AG04449 (cell line): ENCODE measurements at regions not wholly inside any gene's neighbourhood (a gene's known extent, or its start where the extent isn't known, plus 50 kb on each side); places are given as distances from the start of the nearest gene placed in this dataset.

ENCODE experiments used
- CTCF ChIA-PET: fragments of 350-600 bp; formaldehyde crosslinking; extraction: SDS; loops from one replicate; lab custom pipeline; 2021; ENCODE audit warnings: antibody characterized with exemption; lab: Yijun Ruan, JAX
- POLR2A ChIA-PET: fragments of 400-600, 350-600 bp; formaldehyde crosslinking; extraction: SDS; loops from one replicate; lab custom pipeline; 2020; ENCODE audit warnings: antibody characterized with exemption, inconsistent platforms; lab: Yijun Ruan, JAX
- DNase-seq: peaks from one replicate; pipeline ENCODE4 v3.0.0-alpha.2; 2010; ENCODE audit warnings: low read depth, low spot score
- H3K4me3 ChIP-seq: 2 replicates; pipeline ENCODE4 v1.5.1; 2011; ENCODE audit warnings: low read depth, mild to moderate bottlenecking, control low read depth, low read length
- TF ChIP-seq, protein P1 (sequence below): IDR thresholded peaks from one replicate; pipeline ENCODE4 v1.5.1; 2011; ENCODE audit warnings: mild to moderate bottlenecking, moderate library complexity, low read length, control low read depth, inconsistent platforms; ENCODE audit not compliant: insufficient read depth; ENCODE audit errors: missing control alignments

DNA sequence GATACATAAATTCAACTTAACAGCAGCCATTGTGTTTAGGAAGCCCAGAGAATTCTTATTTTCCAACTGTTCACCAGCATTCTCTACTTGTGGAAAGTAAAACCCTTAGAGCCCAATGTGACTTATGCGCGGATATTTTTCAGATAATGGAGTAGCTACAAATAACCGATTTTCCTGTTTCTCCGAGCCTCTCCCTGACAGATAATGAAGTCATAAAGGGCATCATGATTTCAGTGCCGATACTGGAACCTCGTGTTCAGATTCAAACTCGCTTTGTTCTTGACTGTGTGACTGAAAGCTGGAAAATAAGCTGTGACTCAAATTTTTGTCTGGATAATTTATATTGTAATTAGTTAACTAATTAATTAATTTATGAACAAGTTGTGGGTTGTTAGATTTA, 228.2 kb downstream of the VAPA start:
- ChIA-PET CTCF (interaction anchor here (1.2 to 1.5 kb wide), 3 partner anchors 12 to 210 kb away, joined by 3 to 4 read pairs (median 4); no protein-coding TSS in a partner anchor), POLR2A (no interaction called here)
- TF ChIP-seq, protein P1, sequence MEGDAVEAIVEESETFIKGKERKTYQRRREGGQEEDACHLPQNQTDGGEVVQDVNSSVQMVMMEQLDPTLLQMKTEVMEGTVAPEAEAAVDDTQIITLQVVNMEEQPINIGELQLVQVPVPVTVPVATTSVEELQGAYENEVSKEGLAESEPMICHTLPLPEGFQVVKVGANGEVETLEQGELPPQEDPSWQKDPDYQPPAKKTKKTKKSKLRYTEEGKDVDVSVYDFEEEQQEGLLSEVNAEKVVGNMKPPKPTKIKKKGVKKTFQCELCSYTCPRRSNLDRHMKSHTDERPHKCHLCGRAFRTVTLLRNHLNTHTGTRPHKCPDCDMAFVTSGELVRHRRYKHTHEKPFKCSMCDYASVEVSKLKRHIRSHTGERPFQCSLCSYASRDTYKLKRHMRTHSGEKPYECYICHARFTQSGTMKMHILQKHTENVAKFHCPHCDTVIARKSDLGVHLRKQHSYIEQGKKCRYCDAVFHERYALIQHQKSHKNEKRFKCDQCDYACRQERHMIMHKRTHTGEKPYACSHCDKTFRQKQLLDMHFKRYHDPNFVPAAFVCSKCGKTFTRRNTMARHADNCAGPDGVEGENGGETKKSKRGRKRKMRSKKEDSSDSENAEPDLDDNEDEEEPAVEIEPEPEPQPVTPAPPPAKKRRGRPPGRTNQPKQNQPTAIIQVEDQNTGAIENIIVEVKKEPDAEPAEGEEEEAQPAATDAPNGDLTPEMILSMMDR: no peak
- DNase-seq: no peak
- H3K4me3 ChIP-seq: no peak overlapping the region

DNA sequence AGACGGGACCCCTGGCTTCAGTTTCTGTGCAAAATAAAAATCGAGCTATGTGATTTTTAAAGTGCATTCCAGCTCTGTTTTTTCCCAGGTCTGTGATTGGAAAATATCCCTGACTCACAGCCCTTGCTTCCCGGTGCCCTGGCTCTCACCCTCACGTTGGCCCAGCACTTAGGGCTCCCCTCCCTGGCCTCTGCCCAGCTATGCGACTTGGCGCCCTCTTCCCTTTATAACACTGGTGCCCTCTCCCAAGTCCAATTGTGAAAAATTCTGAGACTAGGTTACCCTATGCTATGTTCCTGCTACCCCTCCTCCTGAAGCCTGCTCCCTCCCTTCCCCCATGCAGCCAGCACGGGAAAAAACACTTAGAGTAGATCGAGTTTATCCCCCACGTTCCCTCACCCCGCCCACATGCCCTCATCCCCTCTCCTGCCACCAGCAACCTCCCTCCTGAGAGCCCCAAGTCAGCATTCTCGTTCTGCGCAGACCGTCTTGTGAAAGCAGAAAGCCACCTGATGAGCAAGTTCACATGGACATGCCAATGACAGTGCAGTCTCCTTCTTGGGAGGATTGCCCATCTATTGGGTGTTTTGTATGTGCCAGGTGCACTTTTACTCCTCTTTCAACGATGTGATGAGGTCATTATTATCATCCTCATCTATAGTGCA, 228.8 kb downstream of the VAPA start:
- CTCF ChIA-PET: interaction anchor here (1.2 kb wide), 1 partner anchor 11 kb away, joined by 4 read pairs; no protein-coding TSS in a partner anchor
- no peak overlapping the region for H3K4me3 ChIP-seq
- DNase-seq: no peak
- POLR2A ChIA-PET: no interaction called here
- TF ChIP-seq, protein P1: no peak

DNA sequence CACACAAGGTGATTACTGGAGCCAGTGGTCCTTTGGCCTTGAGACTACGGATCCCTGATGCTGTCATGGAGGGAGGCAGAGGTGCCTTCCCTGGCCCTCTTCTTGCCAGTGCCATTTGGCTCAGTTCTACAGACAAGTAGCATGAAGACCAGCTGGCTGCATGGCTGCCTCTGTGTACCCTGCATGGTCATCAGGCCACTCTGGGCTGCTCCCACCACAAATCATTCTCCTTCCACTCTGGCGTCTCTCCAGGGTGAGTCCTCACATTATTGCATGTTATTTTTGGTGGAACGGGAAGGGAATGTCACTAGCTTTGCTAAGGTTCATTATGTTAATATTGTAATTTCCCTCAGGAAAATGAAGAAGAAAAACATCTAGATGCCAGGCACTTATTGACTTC, 229.8 kb downstream of the VAPA start:
- ChIA-PET POLR2A (interaction anchor here (0.6 kb wide), 1 partner anchor 88 kb away, joined by 3 read pairs; no protein-coding TSS in a partner anchor), CTCF (interaction anchor here (1.4 kb wide), 1 partner anchor 10 kb away, joined by 4 read pairs; no protein-coding TSS in a partner anchor)
- TF ChIP-seq, protein P1: no peak
- no peak for DNase-seq
- no peak overlapping the region for H3K4me3 ChIP-seq

DNA sequence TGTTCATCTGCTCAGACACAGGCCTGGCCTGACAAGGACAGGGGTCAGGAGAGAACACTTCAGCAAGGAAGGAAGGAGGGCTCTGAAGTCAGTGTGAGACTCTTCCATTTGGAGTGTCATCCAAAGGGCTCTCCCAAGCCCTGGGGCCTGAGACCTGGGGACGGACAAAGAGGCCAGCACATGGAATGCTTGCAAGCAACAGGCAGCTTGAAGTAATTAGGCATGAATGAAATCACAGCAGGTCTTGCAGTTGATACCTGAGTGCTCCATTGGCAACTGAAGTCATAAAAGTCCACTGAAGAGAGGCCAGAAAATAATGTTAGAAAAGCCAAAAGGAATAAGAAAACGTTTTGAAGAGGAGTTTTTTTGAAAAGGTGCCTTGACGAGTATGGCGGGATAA, 231.7 kb downstream of the VAPA start:
- TF ChIP-seq, protein P1: no peak
- POLR2A ChIA-PET: no interaction called here
- H3K4me3 ChIP-seq: no peak overlapping the region
- CTCF ChIA-PET: no interaction called here
- no peak for DNase-seq

DNA sequence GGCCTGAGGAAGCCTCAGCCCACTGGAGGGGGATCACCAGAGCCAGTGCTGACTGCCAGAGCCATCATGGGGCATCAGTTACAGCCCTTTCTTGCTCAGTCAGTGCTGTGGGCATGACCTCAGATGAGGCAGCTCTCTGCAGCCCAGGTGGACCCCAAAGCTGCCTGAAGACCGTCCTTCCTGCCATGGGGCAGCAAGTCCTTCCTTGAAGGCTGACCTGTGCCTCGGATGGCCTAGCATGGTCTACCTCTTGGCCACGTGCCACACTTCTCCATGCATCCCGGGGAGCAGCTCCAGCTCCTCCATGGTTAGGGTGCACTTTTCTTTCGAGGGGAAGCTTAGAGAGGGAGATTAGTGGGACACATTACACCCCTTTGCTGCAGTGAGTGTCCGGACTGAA, 233.4 kb downstream of the VAPA start:
- TF ChIP-seq, protein P1: no peak
- CTCF ChIA-PET: no interaction called here
- POLR2A ChIA-PET: no interaction called here

DNA sequence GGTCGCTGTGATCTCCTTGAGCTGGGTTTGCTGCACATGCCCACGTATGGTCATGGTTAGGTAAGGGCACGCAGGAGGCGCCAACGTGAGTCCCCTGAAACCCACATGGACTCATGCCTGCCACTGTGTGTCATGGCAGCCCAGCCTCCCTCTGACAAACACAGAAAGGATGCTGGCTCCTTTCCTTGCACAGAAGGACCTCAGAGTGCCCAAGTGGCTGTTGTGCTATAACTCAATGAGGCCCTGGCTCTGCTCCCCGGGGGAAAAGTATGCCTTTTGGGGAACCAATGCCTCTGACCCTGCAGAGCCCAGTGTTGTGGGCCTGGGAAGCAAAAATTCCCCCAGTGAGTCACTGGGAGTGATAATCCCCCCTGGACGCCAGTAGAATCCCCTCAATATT, 233.9 kb downstream of the VAPA start:
- CTCF ChIA-PET: no interaction called here
- POLR2A ChIA-PET: no interaction called here
- TF ChIP-seq, protein P1: no peak
- no peak for DNase-seq
- no peak overlapping the region for H3K4me3 ChIP-seq

More for the DNA sequence above, 233.4 kb downstream of the VAPA start:
- no peak overlapping the region for H3K4me3 ChIP-seq
- DNase-seq: no peak
